NCI-H2107 treated with DMSO at 0.1 percent for 48 hours (cell line): ENCODE measurements at regions not wholly inside any gene's neighbourhood (a gene's known extent, or its start where the extent isn't known, plus 50 kb on each side); places are given as distances from the start of the nearest gene placed in this dataset.
"Not testable (repeated sequence)": the region's sequence is repeated elsewhere in the genome, so short reads cannot be mapped to it uniquely, and the experiment has no call there.

Source experiments
- DNase-seq: peaks from one replicate; lab custom pipeline; 2025; ENCODE audit not compliant: unreplicated experiment; lab: John Stamatoyannopoulos, UW

DNA sequence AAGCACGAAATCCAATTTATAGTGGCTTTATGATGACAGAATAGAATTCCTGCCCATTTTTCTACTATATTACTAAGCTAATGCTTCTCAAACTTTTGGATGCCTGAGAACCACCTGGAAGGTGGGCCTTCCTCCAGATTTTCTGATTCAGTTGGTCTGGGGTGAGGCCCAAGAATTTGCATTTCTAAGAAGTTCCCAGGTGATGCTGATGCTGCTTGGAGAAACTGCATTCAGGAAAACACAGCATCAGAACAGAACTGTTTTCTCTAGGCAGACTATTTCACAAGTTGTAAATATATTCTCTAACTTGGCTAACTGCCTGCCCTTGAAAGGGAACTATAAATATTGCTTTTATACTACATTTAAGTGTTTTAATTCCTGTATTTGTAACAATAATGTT, 644.9 kb upstream of the DPPA4 start:
- DNase-seq, result no peak

DNA sequence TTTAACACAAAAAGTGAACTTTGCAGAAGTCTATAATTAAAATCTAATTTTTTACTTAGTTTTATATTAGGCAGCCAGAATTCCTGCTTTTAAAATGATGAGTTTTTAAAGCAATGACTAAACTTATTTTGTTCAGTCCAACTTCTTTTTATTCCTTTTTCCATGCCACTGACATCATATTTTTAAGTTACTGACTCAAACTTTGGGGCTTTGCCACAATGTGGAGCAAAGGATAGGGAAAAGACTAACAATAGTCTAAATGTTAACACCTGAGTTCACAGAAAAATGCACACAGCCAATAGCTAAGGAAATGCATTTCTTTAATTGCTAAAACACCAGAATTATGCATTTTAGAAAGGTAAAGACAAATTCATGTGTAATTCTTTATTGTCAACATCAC, 647.6 kb upstream of the DPPA4 start:
- no peak for DNase-seq

DNA sequence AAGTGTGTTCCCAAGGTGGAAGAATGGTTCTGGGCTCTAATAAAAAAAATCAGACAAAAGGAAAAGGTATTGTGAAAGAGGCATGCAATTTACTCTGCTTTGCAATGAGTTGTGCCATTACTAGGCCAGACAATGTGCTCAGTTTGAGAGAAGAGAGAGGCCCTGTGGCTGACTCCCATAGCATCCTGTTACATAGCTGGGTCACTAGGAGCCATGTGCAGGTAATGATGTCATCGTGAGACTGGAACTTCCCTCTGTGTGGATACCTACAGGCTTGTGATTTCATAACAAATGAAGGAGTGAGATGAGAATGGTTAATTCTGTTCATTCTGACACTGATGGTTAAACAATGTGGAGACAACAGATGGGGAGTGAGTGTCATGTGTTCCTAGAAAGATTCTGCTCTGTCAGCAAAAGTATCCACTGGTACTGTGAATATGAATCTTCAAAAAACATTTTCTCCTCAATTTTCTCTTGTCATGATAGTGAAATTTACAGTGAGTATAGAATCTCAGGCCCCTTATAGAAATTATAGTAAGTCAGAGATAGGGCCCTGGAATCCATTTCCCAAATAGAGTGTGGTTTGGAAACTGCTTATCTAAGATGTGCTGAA, 648.7 kb upstream of the DPPA4 start:
- no peak for DNase-seq

DNA sequence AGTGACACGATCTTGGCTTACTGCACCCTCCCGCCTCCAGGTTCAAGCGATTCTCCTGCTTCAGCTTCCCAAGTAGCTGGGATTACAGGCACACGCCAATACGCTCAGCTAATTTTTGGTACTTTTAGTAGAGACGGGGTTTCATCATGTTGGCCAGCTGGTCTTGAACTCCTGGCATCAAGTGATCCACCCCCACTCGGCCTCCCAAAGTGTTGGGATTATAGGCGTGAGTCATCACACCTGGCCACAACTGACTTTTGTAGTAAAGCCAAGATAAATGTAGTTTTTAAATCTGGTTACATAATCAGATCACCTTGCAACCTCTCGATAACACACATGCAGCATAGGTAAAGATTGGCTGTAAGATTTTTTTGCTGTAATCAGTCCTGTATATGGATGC, 657.5 kb upstream of the DPPA4 start:
- DNase-seq, result no peak

DNA sequence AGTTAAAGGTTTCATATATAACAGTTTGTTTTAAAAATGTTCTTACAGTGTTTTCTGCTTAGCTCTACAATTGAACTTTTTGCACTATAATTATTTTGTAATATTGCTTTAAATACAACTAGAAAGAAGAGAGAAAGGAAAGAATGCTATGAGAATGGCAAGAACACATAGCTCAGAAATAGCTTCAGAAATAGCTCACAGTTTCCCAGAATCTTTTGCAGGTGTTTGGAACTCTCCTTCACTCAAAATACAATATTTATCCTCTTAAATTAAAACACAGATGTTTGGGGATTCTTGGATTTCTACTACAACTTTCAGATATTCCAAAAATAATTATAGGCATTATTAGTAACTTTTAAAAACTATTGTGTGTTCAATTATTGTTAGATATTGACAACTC, 658.0 kb upstream of the DPPA4 start:
- no peak for DNase-seq

DNA sequence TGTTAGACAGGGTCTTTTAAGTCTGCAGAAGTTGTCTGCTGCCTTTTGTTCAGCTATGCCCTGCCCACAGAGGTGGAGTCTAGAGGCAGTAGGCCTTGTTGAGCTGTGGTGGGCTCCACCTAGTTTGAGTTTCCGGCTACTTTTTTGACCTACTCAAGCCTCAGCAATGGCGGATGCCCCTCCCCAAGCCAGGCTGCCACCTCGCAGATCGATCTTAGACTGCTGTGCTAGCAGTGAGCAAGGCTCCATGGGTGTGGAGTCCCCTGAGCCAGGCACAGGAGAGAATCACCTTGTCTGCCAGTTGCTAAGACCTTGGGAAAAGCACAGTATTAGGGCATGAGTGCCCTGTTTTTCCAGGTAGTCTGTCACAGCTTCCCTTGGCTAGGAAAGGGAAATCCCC, 664.6 kb upstream of the DPPA4 start:
- DNase-seq, result not testable (repeated sequence)

DNA sequence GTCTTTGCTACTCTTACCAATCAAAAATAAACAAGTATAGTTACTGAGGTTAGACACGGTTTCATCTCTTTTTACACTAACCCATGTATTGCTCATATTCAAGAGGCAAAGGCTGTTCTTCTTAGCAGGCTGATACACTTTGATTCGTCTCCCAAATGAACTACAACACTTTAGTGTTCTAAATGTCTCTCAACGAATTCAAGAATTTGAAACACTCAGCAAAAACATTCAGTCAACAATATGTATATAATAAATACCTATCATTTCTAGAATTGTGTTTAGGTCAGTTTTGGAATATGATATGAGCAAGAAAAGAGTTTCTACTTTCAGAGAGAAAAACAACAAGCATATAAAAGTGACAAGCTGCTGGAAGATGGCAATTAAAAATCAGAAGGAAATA, 669.6 kb upstream of the DPPA4 start:
- DNase-seq, result no peak

DNA sequence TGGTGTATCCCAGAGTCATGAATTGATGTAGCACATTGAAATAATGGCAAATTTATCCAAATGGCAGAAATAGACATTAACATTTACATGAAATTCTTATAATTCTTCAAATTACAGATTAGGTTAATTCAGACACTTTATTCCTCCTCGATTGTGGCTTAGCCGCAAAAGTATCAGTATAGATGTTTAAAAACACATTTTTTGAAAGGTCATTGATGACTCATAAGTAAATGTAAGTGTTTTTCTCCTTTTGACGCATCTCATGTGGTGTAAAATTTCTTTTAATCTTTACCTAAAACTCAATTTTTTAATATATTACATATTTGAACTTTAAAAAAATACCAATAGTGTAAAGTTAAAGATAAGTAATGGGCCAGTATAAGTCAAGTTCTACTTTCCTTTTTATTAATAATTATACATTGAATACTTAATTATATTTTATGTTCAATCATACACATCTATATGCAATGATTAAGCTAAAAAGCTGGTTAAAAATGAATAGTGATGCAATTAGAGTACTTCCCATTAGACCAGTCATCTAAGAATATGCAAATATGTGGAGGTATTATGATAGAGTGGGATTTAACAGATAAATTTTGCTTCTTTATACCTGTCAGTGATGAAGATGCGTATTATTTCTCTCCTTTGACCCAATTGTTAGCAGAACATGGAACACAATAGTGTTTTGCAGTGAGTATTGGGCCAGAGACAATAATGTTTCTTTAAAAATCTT, 678.1 kb upstream of the DPPA4 start:
- no peak for DNase-seq

DNA sequence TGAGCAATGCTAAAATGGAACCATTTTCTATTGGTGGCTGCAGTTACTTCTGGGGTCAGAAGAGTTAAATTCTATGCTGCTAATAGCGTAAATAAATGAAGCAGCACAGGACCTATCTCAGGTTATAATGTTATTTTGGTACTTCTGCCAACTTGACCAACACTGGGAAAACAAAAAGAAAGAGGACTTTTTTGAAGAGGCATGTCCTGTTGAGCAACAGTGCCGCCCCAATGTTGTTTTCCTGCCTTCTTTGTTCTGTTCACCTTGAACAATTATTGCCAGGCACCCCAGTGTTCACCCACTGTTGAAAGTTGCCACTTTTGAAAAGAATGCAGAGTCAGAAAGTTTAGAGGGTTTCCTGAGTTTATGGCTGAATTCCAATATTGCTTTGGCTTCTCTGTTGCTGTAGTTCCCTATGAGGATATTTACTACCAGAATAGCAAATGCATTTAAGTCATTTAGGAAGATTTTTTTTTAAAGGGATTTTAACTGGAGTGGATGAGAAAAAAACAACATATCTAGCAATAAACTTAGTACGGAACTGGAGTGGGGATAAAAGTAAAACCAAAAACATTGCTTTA, 679.0 kb upstream of the DPPA4 start:
- DNase-seq, result no peak

DNA sequence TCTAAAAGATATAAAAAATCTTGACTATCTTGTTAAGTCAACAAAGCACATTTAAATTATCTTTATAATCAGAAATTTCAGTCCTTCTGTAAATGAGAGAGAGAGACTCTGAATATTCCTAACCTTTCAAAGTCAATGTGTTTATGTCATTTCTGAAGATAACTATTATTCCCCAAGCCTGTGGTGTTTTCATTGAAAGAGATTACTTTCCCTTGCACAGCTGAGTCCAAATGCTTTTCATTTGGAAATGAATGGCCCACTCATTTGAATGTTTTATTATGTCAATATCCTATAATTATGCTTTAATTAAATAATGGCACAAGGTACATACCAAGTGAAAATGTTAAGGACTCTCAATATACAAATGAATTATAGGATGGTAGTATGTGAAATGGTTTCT, 680.0 kb upstream of the DPPA4 start:
- no peak for DNase-seq

DNA sequence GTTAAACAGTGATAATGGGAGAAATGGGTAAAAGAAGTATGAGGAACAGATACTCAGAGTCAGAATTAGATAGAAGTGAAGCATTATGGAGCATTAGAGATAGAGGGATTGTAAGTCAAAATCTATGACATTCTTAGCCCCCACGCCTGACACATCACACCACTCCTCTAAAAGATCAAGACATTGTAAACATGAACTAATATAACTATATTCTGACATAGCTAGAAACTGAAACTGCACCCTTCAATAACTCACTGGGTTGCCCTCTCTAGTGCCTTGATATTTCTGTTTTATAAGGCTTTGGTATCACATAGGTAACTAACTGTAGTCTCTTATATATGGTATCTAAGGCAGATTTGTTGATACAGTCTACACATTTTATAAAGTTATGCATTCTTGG, 684.3 kb upstream of the DPPA4 start:
- DNase-seq, result no peak

DNA sequence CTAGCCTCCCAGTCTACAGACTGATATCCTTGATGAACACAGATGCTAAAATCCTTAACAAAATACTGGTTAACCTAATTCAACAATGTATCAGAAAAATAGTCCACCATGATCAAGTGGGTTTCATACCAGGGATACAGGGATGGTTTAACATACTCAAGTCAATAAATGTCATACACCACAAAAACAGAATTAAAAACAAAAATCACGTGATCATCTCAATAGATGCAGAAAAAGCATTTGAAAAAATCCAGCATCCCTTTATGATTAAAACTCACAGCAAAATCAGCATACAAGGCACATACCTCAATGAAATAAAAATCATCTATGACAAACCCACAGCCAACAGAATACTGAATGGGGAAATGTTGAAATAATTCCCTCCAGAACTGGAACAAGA, 685.7 kb upstream of the DPPA4 start:
- DNase-seq, result not testable (repeated sequence)

DNA sequence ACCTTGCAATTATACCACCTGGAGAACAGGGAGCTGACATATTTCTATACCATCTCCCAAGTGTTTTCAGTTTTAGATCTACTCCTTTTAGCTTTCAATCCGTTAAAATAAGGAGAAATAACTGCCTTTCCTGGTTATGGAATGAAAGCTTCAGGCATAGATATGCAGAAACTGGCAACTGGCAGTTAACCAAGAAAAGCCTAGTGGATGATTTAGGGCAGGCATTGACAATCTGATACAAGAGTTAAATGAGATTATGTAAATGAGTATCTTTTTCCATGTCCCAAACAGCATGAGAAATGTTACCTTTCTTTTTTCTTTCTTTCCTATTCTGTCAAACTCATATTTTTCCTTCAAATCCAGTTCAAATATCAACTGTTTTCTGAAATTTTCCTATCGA, 689.1 kb upstream of the DPPA4 start:
- DNase-seq, result no peak

DNA sequence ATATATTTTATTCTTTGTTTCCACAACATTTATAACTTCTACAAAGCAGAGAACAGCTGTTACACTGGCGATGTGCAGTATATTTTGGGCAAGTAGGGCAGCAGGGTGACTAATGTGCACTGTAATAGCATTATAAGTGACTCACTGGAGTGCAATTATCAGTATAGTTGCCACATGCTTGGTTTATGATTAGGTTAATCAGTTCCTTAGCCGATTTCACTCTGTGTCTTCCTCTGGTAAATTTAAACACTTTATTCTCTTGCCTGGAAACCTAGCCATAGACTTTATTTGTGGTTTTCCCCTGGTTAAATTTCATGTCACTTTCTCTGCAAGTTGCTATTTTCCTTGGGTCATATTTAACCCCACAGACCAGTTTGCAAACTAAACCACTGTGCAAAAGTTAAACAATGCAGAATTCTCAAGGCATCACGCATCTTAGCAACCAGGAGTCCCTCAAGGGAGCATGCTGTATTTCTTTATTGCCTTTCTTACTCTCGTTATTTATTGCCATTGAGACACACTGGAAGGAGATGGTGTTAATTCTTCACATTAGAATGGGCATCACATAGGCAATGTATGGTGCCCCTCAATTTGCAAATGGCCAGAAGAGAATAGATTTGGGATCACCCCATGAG, 690.2 kb upstream of the DPPA4 start:
- DNase-seq, result no peak

DNA sequence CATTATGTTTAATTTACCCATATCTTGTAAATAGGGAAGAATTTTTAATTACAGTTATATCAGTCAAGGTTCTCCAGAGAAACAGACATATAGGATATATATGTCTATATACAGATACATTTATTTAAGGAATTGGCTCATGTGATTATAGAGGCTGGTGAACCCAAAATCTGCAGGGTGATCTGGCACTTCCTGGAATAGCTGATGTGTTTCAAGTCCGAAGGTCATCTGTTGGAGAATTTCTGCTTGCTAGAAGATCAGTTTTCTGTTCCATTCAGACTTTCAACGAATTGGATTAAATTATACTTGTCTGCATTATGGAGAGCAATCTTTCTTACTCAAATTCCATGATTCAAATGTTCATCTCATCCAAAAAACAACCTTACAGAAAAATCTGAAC, 694.6 kb upstream of the DPPA4 start:
- no peak for DNase-seq

DNA sequence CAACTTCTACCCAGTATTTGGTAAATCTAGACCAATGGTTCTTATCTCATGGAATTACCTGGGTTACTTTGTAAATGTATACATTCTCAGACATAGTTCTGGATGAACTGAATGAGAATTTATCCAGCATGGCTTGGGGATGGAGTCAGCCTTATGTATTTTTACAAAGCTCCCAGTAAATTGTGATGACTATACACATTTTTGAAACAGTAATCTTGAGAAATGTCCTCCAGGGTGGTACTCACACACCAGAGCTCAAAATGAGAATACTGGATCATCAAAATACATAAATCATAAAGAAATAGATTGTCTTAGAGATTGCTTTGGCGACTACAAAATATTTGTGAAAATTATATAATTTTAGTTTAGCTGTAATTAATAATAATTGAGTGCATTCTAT, 722.1 kb upstream of the DPPA4 start:
- no peak for DNase-seq

DNA sequence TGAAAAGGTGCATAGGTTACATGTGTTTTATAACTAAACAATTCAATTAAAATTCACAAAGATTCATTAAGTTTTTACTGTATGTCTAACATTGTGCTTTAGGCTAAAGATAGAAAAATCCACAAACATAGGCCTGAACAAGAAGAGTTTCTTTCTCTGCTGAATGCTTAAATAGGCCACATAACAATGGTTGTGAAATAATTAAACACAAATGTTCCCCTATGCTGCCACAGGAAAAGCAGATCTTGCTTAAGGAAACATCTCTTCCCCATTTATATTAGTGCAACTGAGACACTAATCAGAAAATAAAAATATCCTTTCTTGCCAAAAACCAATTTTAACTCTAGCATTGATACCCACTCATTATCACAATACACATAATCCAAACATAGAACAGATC, 725.4 kb upstream of the DPPA4 start:
- DNase-seq, result no peak

DNA sequence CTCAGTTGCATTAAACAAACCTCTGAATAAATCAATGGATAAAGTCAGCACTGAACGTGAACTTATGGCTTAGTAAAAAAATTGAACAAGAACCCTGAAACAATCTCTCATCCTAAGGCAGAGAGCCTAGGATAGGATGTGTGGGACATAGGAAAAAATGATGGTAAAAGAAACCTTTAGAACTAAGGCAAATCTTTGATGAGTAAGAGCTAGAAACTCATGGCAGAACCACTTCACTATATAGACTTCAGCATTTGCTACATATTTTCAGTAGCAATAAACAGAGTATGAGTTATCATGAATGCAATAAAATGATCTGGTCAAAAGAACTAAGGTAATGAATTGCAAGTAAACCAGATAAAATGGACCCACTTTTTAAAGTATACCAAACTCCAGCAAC, 725.8 kb upstream of the DPPA4 start:
- no peak for DNase-seq

DNA sequence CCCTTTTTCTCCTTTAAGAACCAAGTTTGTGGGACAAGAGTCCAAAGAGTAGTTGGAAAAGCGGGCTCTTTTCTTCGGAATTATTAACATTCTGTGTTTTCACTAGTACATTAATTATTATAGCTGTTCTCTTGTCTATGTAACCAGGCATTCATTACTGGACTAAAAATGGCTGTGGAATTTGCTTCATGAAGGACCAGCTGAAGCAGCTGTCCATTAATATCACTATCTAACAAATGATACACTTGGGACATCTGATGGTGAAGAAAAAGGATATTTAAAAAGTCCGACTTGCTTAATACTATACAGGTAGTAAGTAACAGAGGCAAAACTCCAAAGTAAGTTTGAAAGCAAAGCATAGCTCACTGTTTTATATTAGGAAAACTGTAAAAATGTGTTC, 728.9 kb upstream of the DPPA4 start:
- DNase-seq, result no peak

DNA sequence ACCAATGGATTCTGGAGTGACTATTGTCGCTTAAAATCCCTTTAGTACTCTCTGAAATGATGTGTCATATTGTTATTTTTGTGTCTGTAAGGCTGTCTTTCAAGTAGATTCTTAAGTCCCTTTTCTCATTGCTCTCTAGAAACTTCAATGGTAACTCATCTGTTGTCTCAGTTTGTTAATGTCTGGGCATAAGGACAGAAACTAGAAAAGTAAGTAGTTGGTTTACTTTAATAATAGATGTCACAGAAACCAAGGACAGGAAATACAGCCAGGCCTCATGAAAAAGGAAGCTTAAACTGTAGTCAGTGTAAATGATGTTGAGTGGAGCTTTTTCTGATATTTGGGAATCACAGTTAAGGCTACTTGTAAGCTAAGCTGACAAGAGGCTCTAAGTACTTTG, 730.2 kb upstream of the DPPA4 start:
- no peak for DNase-seq

DNA sequence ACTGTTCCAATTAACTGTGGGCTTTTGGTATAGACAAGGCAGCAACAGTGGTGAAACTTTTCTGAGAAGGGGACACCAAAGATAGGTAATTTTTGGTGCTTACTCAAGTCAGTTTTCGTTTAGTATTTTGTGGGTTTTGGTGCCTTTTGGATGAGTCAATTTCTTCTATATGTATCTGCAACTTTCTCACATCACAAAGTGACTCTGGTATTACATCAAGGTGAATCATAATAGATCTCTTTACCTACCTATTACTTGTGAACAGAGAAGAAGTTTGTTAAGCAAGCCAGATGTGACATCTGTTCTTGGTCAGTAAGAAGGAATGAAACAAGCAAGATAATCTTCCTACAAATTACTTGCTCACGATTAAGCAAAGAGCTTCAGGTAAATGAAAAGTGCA, 732.4 kb upstream of the DPPA4 start:
- no peak for DNase-seq

DNA sequence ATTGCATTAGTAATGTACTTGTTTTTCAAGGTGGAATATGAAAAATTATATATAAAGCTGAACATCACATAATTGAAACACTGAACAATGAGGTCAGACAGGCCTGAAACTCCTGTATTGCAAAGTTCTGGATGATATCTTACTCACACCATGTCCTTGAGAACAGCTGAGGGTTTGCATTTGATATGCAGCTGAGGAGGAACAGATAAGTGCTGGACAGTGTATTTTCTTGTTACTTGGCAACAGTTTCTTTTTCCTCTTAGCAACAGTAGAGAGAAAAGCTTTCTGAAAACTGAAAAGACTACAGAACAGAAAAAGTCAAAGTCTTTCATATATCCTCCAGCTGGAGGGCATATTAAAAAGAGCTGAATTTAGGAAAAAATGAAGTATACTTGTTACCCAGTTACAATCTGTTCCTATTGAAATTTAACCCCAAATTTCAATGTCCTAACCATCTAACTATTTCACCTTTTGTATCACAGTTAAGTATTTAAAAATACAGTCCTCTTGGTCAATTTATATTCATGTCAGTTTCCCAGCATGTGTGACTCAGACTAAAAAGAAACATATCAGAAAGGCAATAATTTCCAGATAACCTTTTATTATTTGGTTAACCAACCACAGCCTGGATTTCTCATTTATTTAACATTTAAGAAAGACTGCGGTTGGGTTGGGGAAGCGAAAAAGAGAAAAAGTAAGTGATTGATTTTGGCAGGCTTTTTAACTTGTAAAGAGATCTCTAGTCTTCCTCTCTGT, 733.0 kb upstream of the DPPA4 start:
- no peak for DNase-seq
